A172 (cell line): ENCODE measurements at regions not wholly inside any gene's neighbourhood (a gene's known extent, or its start where the extent isn't known, plus 50 kb on each side); places are given as distances from the start of the nearest gene placed in this dataset.

Experiments
- DNase-seq: peaks from one replicate; pipeline ENCODE4 v3.0.0-alpha.2; 2015; ENCODE audit warnings: low spot score

- no peak for DNase-seq
Measured at GRCh38 chr4:61143461-61143860, 56.7 kb upstream of the ADGRL3 start.

DNA sequence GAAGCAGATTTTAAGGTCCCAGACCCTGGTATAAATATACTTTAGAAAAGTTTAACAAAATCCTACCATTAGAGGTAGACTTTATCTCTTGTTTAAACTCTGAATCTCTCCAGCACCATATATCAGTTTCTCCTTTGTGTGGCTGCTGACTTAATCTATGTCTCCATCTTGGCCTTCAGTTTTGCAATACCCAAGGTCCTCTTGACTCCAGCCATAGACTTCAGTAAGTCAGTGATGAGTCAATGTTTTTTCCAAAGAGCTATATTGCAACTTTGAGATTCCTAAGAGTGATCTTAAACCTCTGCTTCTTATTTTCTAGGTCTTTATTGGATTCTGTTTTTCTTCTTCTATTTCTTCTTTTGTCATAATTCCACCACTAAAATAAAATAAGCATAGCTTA lies 50.8 kb upstream of the ADGRL3 start:
- DNase-seq: no peak
